HG03558 (cell line): ENCODE measurements at regions not wholly inside any gene's neighbourhood (a gene's known extent, or its start where the extent isn't known, plus 50 kb on each side); places are given as distances from the start of the nearest gene placed in this dataset.
"Not testable (repeated sequence)": the region's sequence is repeated elsewhere in the genome, so short reads cannot be mapped to it uniquely, and the experiment has no call there.

Experiments
- ATAC-seq: cut with Tn5 transposase; IDR thresholded peaks from one replicate; pipeline ENCODE4 v1.9.1; 2021; ENCODE audit warnings: moderate number of reproducible peaks; ENCODE audit not compliant: unreplicated experiment; ENCODE audit errors: extremely low read depth

DNA sequence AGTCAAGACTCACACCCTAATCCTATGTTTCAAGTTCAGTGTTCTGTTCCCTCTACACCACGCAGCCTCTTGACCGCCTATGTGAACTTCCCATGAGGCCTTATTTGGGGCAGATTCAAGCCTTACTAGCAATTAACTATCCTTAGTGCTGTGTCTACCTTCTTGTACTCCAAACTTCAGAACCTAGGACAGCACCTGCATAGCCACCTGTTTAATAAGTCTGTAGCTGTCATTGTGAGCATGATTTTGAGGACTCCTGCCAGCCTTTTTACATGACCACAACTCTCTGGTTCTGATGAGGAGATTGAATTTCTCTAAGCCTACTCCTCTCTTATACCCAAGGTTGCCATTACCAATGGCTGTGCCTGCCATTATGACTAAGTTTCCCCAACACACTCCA lies 50.8 kb upstream of the PCSK1 start:
- ATAC-seq, result no peak

- no peak for ATAC-seq
These were observed 54.8 kb upstream of the PCSK1 start for GRCh38 chr5:96487859-96488258.

GRCh38 chr5:96489532-96489931 lies 56.5 kb upstream of the PCSK1 start:
- no peak for ATAC-seq

DNA sequence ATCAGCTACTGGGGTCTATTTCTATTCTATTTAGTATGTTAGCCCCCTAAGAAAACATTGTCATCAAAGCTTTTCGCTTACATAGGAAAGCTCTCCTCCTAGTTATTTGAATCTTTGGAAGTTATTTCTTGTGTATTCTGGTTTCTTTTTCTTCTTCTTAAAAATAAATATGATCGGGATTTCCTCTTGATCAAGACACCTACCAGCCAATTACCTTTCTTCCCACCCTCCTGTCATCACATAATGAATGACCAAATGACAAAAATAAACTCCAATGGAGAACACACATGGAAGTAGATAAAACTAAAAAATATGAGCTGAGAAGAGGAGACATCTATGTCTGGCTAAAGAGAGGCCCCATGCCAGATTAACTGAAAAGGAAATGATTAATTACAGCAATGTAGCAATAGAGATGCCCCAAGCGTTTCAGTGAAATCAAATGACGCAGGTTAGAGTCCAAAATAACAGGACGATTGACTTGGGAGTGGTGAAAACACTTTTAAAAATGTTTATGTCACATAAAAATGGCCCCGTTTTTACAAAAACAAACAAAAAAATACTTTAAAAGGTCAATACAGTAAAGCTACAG lies 59.5 kb upstream of the PCSK1 start:
- no peak for ATAC-seq

DNA sequence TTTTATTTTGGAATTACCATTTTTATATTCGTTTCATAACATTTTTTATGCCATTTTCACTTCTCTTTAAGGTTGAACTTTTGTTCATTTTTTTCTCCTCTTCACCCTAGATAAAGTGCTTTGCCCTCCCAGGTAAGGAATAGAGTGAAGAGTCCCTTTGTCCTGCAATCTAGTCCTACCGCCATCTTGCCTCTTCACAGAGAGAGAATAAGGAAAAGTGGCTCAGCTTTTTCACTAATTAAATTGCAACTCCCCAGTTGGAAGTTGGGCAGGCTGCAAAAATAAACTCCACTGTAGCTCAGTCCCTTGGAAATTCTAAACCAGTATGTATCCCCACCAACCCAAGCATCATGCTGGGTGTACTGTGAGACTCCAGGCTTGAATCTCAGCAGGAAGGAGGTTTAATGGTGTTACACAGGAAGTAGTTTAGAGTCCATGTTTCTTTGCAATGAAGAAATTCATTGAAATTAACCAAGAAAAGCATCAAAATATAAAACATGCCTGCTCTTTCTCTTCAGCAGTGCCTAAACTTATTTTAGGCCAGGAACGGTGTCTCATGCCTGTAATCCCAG lies 60.3 kb upstream of the PCSK1 start:
- ATAC-seq, result no peak

DNA sequence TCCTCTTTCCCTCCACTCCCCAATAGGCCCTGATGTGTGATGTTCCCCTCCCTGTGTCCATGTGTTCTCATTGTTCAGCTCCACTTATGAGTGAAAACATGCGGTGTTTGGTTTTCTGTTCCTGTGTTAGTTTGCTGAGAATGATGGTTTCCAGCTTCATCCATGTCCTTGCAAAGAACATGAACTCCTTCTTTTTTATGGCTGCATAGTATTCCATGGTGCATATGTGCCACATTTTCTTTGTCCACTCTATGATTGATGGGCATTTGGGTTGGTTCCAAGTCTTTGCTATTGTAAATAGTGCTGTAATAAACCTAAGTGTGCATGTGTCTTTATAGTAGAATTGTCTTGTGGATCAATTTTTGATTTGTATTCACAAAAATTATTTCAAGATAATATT lies 62.4 kb upstream of the PCSK1 start:
- ATAC-seq, result not testable (repeated sequence)

- ATAC-seq, result not testable (repeated sequence)
These were observed 64.0 kb upstream of the PCSK1 start for GRCh38 chr5:96497027-96497426.

DNA sequence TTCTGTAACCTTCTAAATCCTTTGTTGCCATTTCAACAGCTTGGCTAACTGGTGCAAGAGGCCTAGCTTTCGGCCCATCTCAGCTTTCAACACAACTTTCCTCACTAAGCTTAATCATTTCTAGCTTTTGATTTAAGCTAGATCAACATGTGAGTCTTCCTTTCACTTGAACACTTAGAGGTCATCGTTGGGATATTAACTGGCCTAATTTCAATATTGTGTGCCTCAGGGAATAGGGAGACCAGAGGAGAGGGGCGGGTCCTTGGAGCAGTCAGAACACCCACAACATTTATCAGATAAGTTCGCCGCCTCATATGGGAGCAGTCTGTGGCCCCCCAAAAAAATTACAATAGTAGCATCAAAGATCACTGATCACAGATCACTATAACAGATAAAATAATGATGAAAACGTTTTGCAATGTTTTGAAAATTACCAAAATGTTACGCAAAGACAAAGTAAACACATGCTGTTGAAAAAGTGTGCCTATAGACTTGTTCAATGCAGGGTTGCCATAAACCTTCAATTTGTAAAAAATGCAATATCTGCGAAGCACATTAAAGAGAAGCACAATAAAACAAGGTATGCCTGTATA lies 66.8 kb upstream of the PCSK1 start:
- ATAC-seq, result no peak

- no peak for ATAC-seq
These were observed 69.1 kb upstream of the PCSK1 start for GRCh38 chr5:96501991-96502646.

GRCh38 chr5:96503501-96504236 lies 70.6 kb upstream of the PCSK1 start:
- ATAC-seq, result no peak

- ATAC-seq, result no peak
These were observed 73.3 kb upstream of the PCSK1 start for GRCh38 chr5:96506376-96506775.

GRCh38 chr5:96506866-96507527 lies 73.9 kb upstream of the PCSK1 start:
- ATAC-seq, result no peak

- no peak for ATAC-seq
These were observed 76.3 kb upstream of the PCSK1 start for GRCh38 chr5:96509316-96509715.

DNA sequence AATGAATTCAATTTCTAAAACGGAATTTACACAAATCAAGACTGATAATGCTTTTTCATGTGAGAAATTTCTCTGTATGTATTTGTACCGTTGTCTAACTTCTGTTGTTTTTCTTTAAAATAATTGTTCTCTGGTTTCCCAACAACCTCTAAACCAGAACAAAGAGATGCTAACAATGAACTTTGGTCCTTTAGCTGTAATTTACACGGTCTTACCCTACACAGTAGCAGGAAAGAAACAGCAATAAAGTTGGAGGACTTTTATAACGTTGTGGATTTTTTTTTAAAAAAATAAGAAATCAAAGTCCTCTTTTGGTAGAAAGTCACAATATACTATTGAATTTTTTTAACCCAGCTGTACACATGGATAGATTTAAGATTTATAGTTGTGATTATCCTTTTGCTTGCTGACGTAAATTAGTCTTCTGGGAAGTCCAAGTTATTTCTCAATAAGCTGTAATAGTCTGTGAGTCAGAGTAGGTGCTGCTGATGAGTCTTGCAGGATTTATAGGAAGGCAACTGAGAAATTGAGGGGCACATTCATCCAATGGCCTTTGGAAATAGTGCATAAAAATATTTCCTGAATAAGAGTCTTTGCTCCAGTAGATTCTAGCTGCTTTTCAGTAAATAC lies 76.8 kb upstream of the PCSK1 start:
- no peak for ATAC-seq

DNA sequence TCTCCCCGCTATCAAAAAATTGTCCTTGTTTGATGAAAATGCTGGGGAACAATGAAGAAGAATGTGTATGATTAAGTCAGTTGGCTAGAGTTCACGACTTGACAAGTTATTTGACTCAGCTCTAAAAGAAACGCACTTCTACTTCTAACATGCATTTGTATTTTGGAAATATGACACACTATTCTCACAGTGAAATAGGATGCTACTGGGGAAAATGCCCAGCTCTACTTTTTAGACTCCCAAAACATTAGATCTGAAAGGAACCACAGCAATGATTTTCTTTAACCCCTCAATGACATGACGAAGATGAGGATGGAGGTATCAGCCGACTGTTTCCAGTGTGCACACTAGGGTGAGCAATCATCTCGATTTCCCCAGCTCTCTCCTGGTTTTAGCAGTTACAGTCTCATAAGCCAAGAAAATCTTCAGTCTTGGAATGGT lies 83.6 kb upstream of the PCSK1 start:
- ATAC-seq, result no peak

GRCh38 chr5:96517295-96517694 lies 84.2 kb upstream of the PCSK1 start:
- no peak for ATAC-seq

- ATAC-seq, result no peak
These were observed 87.3 kb upstream of the PCSK1 start for GRCh38 chr5:96520345-96520744.

DNA sequence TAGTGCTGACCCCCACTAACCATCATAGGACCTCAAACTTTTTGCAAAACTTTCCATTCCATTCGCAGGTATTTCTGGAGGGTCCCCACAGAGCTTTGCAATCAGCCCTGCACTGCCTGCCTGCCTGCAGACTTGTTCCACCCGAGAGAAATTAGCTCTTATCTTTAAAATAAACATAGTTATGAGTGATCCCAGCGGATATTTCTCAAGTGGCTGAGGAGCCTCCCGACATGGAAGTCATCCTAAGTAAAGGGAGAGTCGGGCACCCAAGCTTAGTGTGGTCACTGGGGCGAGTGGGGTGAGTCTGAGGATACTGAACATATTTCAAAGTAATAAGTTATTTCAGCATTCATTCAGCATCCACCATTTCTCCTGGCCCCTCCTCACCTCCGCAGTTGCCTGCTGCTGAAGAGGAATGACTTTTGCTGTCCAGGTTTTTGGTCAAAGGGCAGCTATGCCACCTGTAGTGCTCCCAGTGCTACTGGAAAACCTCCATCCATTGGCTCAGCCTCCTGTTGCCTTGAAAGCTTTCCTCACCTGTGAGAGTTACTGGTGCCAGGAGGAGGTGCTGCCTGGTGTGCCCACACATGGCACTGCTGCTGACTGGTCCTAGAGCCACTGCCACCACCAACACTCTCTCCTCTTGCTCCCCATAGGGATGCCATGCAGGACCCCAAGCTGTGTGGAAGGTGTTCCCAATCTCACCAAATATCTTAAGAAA lies 89.7 kb upstream of the PCSK1 start:
- ATAC-seq, result no peak
